ENCODE measurements at regions not wholly inside any gene's neighbourhood (a gene's known extent, or its start where the extent isn't known, plus 50 kb on each side); places are given as distances from the start of the nearest gene placed in this dataset.
"Not testable (repeated sequence)": the region's sequence is repeated elsewhere in the genome, so short reads cannot be mapped to it uniquely, and the experiment has no call there.

- H3K36me3 Mint-ChIP-seq (ENCODE audit: insufficient read depth); H3K27me3 Mint-ChIP-seq (ENCODE audit: low read depth); H3K4me1 Mint-ChIP-seq (ENCODE audit: low read depth); H3K4me3 Mint-ChIP-seq; ATAC-seq; DNase-seq; H3K9me3 Mint-ChIP-seq: not testable (repeated sequence)
Observed at GRCh38 chr9:42850896-42851693, 667.6 kb downstream of the SPATA31A6 start.

GRCh38 chr9:42851701-42852100 lies 668.2 kb downstream of the SPATA31A6 start:
- H3K27me3 Mint-ChIP-seq (ENCODE audit: low read depth); H3K4me3 Mint-ChIP-seq; ATAC-seq; H3K9me3 Mint-ChIP-seq; DNase-seq; H3K36me3 Mint-ChIP-seq (ENCODE audit: insufficient read depth); H3K4me1 Mint-ChIP-seq (ENCODE audit: low read depth): not testable (repeated sequence)

GRCh38 chr9:42852133-42852930 lies 668.9 kb downstream of the SPATA31A6 start:
- not testable (repeated sequence) for ATAC-seq; H3K27me3 Mint-ChIP-seq (ENCODE audit: low read depth); H3K4me3 Mint-ChIP-seq; H3K9me3 Mint-ChIP-seq; DNase-seq; H3K4me1 Mint-ChIP-seq (ENCODE audit: low read depth); H3K36me3 Mint-ChIP-seq (ENCODE audit: insufficient read depth)

GRCh38 chr9:42860133-42860532 lies 676.7 kb downstream of the SPATA31A6 start:
- H3K27me3 Mint-ChIP-seq (ENCODE audit: low read depth); H3K4me1 Mint-ChIP-seq (ENCODE audit: low read depth); H3K4me3 Mint-ChIP-seq; H3K9me3 Mint-ChIP-seq; H3K36me3 Mint-ChIP-seq (ENCODE audit: insufficient read depth); ATAC-seq; DNase-seq: not testable (repeated sequence)

GRCh38 chr9:42862465-42862864 lies 679.0 kb downstream of the SPATA31A6 start:
- H3K4me3 Mint-ChIP-seq; H3K4me1 Mint-ChIP-seq (ENCODE audit: low read depth): not testable (repeated sequence)

More at GRCh38 chr9:42862465-42862864, 679.0 kb downstream of the SPATA31A6 start:
- H3K9me3 Mint-ChIP-seq; H3K36me3 Mint-ChIP-seq (ENCODE audit: insufficient read depth); DNase-seq; ATAC-seq; H3K27me3 Mint-ChIP-seq (ENCODE audit: low read depth): not testable (repeated sequence)

Data from activated T-cell treated with anti-CD3 and anti-CD28 coated beads, Interleukin-2, amount 50 U/mL, for 4 hours (primary cell).